H7 (cell line): ENCODE measurements at regions not wholly inside any gene's neighbourhood (a gene's known extent, or its start where the extent isn't known, plus 50 kb on each side); places are given as distances from the start of the nearest gene placed in this dataset.
A peak's percentile ranks its signal among the peaks of the same experiment; 100 is the strongest.

ENCODE experiments used
- DNase-seq: peaks from one replicate; pipeline ENCODE4 v3.0.0; 2012
- H3K27me3 ChIP-seq: 2 replicates; pipeline ENCODE4 v1.6.0; 2011; ENCODE audit warnings: mild to moderate bottlenecking, low read length; ENCODE audit not compliant: control insufficient read depth, insufficient read depth
- H3K36me3 ChIP-seq: replicated peaks from 2 replicates; pipeline ENCODE4 v1.5.1; 2011; ENCODE audit warnings: low read length; ENCODE audit not compliant: control insufficient read depth, insufficient read depth
- H3K4me3 ChIP-seq: 2 replicates; pipeline ENCODE4 v1.5.1; 2011; ENCODE audit warnings: low read depth, mild to moderate bottlenecking, control low read depth, low read length, moderate library complexity; ENCODE audit not compliant: insufficient read depth

DNA sequence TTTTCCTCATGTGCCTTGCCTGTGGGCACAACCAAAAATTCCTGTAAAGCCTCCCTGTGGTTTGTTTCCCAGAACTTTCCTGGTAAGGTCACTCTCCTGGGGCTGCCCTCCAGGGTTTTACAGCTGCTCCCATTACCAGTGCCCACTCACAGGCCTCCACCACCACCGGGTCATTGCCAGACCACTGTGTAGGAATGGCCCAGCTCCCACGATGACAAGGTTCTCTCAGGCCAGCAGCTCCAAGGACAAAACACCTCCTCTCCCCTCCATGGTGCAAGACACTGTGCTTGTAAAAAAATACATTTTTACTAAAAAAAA lies 96.1 kb upstream of the AKIP1 start:
- no peaks in the 10 kb centered on the region for H3K36me3 ChIP-seq
- H3K4me3 ChIP-seq = no peak overlapping the region
- DNase-seq = no peak
- H3K27me3 ChIP-seq = no peaks in the 10 kb centered on the region

DNA sequence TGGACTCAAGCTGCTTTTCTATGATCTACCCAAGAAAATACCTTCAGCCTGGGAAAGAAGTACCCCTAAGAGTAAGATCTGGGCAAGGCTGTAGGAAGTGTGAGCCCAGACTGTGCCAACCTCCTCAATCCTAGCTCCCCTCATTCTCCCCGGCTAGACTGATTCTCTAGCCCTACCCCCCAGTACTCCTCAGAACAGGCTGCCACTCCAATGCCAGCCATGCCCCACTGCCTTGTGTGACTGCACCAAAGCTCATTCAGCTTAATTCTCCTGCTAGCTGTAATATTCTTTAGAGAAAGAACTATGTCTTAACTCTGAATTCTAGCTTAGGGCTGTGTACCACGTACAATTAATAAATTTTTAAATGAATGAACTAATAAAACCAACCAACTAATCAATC lies 92.6 kb upstream of the AKIP1 start:
- Histone ChIP-seq H3K36me3 (no peaks in the 10 kb centered on the region), H3K4me3 (no peak overlapping the region), H3K27me3 (no peaks in the 10 kb centered on the region)
- no peak for DNase-seq

DNA sequence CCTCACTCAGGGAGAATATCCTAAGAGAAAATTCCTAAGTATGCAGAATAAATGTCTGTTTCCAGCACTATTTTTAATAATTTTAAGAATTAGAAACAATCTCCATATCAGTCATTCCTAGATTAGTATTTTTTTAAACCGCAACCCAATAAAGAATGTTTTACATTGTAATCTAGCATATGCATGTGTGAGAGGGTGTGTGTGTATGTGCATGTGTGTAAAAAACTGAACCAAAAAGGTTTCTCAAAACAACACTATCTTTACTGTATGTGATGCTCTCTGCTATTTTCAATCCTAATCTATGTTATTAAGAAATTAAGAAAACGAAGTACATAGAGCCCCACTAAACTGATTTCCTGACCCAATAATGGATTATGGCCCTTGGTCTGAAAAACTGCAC lies 90.6 kb upstream of the AKIP1 start:
- Histone ChIP-seq H3K4me3 (no peak overlapping the region), H3K36me3 (no peaks in the 10 kb centered on the region), H3K27me3 (no peaks in the 10 kb centered on the region)
- no peak for DNase-seq

DNA sequence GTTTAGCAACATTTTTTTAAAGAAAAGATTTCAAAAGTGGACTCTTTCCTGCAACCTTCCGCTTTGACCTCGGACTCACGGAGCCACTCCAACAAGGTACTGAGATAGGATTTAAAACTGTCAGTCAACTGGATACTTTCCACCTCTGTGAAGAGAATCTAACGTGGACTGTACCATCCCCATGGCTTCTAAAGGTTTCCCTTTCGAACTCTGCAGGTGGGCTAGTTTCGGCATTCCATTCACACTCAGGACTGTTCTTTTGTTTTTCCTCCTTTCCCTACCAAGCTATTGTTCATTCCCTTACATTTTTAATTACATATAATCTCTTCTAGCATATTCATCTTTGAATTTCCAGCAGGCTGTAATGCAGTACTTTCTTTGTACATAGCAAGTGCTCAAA lies 88.5 kb upstream of the AKIP1 start:
- H3K27me3 ChIP-seq = no peaks in the 10 kb centered on the region
- no peaks in the 10 kb centered on the region for H3K36me3 ChIP-seq
- peak; percentile 61 for DNase-seq
- H3K4me3 ChIP-seq = no peak overlapping the region

DNA sequence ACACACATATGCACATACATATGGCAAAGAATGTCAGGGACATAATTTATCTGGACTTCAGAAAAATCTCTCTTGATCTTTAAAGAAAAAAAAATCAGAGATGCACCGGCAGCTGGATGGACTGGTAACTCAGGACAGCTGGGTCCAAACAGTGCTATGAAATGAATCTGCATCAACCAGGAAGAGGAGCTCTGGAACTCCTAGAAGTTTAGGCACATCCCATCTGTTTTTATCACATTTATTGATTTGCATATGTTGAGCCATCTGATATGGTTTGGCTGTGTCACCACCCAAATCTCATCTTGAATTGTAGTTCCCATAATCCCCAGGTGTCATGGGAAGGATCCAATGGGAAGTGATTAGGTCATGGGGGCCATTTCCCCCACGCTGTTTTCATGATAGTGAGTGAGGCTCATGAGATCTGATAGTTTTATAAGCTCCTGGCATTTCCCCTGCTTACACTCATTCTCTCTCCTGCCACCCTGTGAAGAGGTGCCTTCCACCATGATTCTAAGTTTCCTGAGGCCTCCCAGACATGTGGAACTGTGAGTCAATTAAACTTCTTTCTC lies 87.7 kb upstream of the AKIP1 start:
- Histone ChIP-seq H3K36me3 (no peaks in the 10 kb centered on the region), H3K27me3 (no peaks in the 10 kb centered on the region), H3K4me3 (no peak overlapping the region)
- no peak for DNase-seq

DNA sequence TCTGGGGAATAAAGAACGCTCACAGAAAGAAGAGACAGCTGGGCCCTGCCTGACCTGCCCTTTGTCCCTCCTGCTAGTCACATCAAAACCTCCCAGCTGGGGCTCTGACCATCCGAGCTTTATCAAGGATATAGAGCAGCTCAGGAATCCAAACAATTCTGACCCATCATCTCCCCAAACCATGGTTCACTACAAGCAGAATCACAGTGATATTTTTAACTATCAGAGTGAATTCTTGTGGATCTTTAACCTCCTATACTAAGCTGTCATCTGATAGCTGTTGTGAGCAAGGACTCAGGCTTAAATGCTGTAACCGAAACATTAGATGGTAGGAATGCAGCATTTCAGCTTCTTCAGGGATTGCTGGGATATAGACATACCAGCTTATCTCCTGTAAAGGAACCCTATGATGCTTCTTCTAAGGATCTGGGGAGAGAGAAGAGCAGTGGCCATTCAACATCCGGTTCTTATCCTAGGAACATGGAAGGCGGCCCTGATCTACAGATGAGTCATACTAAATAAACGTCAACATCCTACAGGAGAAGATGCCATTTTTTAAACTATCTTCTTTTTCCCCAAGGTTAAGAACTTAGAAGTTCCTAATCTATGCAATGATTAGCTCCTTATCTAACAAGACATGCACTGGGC lies 84.7 kb upstream of the AKIP1 start:
- DNase-seq = no peak
- no peak overlapping the region for H3K4me3 ChIP-seq
- no peaks in the 10 kb centered on the region for H3K27me3 ChIP-seq
- no peaks in the 10 kb centered on the region; the same call in 1 of the 2 replicates for H3K36me3 ChIP-seq

DNA sequence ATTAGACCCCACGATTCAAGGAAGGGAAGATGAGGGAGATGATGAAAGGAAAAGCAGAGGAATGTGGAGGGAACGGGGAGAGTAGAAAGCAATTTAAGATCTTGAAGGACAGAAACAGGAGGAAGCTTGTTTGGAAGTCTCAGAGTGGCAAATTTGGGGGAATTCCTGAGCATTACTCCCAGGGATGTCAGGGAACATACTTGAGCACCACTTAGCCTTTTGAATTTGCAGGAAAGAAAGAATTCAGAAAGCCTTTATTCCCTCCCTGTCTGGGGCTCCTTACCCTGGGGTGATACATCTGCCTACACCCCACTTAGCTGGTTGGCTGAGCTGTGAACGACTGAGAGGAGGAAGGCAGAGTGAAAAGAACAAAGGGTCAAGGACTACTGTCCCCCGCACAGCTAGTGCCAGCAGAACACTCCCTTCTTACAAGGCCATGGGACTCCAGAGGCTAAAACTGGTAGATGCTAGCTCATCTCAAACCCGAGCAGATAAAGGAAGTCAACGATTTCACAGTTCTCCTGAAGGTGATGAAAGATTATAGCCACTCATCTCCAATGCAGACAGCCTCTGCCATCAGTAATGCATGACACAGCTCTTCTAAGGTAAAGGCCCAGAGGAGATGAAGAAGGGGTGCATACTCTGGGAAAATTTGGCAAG lies 84.0 kb upstream of the AKIP1 start:
- Histone ChIP-seq H3K27me3 (no peaks in the 10 kb centered on the region), H3K4me3 (no peak overlapping the region), H3K36me3 (no peaks in the 10 kb centered on the region; the same call in 1 of the 2 replicates)
- DNase-seq = no peak

DNA sequence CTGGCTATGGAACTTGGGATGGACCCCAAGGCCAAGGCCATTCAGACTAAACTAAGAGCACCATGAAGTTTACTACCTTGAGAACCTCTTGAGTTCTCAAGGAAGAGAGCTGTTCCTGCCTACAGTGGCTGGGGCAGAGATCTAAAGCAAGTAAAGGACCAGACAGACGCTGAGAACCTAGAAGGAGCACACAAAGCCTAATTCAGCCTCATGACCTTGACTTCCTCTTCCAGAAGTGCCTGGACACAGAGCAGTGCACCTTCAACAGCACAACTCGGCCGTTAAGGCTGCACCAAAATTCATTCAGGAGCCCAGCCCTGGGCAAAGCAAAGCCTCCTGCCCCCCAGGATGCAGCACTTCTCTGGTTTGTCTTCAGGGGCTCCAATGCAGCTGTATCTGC lies 82.9 kb upstream of the AKIP1 start:
- no peak overlapping the region for H3K4me3 ChIP-seq
- H3K27me3 ChIP-seq = no peaks in the 10 kb centered on the region
- no peaks in the 10 kb centered on the region; the same call in 1 of the 2 replicates for H3K36me3 ChIP-seq
- DNase-seq = no peak

DNA sequence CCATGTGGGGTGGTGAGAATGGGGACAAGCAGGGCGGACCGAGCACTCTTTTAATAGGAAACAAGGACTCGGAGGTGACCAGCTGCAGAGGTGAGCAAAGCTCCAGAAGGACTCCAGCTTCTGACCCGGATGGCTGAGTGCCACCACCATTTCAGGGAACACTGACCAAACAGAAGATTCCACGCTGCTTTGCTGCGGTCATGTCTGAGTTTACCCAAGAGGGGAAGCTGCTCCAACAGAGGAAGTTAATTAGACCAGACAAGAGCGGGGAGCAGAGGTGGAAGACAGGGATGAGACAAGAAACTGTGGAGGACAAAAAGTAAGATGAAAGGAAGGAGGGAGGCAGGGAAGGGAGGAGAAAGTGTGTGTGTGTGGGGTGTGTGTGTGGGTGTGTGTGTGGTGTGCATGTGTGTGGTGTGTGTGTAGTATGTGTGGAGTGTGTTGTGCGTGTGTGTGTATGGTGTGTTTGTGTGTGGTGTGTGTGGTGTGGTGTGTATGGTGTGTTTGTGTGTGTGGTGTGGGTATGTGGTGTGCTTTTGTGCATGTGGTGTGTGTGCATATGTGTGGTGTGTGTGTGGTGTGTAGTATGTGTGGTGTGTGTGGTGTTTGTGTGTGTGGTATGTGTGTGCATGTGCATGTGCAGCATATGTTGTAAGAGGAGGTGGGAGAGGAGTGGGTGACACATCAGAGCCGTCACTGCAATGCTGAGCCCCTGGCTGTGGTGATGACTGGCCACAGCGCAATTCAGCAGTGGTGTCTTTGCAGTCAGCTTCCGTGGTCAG lies 82.2 kb upstream of the AKIP1 start:
- Histone ChIP-seq H3K4me3 (no peak overlapping the region), H3K36me3 (no peaks in the 10 kb centered on the region; the same call in 1 of the 2 replicates), H3K27me3 (no peaks in the 10 kb centered on the region)
- no peak for DNase-seq

DNA sequence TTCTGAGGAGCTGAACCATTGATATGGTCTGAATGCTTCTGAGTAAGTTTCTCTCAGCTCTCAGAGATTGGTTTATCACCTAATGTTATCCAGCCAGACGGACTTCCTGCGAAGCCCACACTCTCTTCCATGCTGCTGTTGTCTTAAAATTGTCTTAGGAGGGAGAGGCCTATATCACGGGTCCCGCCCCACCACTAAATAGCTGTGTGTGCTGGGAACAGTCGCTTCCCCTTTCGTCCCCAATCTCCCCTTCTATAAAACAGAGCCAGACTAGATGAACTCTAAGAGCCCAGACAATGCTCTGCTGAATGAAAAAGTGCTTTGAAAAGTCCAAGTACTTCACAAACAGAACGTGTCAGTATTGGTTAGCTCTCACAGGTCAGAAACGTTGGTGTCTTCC lies 81.4 kb upstream of the AKIP1 start:
- H3K4me3 ChIP-seq = no peak overlapping the region
- H3K36me3 ChIP-seq = no peaks in the 10 kb centered on the region; the same call in 1 of the 2 replicates
- DNase-seq = no peak
- no peaks in the 10 kb centered on the region for H3K27me3 ChIP-seq

DNA sequence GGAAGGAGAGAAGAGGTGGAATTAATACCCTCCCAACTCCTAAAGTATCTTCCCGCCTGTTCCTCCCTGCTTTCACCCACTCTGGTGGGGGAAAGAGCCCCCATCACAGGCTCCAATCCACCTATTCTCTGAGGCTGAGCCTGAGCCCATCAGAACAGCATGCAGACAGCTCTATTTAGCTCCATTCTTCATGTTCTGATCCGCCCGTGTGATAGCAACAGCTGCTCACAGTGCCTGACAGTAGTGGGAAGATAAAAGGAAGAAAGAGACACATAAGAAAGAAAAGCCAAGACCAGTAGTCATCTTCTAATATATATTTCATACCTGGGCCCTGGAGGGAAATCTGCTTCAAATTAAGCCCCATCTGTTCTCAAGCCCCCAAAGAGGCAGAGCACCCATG lies 80.3 kb upstream of the AKIP1 start:
- DNase-seq = no peak

DNA sequence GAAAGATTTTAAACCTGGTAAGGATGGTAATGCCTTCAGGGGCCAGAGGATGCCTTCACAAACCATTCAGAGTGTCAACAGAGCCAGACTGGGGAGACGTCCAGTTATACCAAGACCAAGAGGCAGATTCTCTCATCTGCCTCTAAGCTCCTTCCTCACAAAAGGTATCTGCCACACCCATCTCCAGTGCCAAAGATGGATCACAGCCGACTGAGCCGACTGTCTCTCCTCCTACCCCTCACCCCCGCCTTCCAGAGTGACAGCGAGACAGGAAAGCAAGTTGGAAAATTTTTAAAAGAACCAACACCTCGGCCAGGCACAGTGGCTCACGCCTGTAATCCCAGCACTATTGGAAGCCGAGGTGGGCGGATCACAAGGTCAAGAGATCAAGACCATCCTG lies 79.1 kb upstream of the AKIP1 start:
- Histone ChIP-seq H3K4me3 (no peak overlapping the region), H3K36me3 (no peaks in the 10 kb centered on the region; the same call in 1 of the 2 replicates), H3K27me3 (no peaks in the 10 kb centered on the region)
- no peak for DNase-seq

More for the DNA sequence above, 80.3 kb upstream of the AKIP1 start:
- H3K27me3 ChIP-seq = no peaks in the 10 kb centered on the region
- no peak overlapping the region for H3K4me3 ChIP-seq
- no peaks in the 10 kb centered on the region; the same call in 1 of the 2 replicates for H3K36me3 ChIP-seq

DNA sequence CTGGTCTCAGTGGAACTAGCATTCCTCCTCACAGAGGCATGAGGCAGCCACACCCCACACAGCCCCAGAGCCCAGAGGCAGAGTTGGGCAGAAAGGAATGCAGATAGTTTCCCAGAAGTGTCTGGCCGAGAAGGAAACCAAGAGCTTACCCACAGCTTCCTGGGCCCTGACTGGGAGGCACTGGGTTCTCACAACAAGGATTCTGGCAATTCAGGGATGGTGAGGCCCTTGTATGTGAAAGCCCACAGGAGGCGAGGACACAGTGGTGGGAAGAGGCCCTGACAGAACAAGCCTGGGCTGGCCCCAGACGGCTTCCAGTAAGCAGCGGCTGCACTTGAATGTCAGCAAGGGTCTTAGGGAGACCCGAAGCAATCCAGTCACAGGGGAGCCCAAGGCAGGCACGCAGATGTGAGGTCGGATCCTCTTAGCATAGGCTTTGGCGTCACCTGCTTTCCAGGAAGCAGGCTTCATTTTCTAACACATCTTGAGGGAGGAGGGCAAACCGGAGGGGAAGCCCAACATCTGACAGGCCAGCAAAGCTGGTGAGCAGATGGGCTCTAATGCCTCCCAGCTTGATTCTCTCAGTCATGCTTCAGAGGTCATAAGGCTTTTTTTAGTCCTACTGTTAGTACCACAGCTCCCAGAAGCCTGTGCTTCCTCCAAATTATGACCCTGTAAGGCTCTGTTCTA lies 78.3 kb upstream of the AKIP1 start:
- DNase-seq = no peak
- Histone ChIP-seq H3K27me3 (no peaks in the 10 kb centered on the region), H3K36me3 (no peaks in the 10 kb centered on the region; the same call in 1 of the 2 replicates), H3K4me3 (no peak overlapping the region)

DNA sequence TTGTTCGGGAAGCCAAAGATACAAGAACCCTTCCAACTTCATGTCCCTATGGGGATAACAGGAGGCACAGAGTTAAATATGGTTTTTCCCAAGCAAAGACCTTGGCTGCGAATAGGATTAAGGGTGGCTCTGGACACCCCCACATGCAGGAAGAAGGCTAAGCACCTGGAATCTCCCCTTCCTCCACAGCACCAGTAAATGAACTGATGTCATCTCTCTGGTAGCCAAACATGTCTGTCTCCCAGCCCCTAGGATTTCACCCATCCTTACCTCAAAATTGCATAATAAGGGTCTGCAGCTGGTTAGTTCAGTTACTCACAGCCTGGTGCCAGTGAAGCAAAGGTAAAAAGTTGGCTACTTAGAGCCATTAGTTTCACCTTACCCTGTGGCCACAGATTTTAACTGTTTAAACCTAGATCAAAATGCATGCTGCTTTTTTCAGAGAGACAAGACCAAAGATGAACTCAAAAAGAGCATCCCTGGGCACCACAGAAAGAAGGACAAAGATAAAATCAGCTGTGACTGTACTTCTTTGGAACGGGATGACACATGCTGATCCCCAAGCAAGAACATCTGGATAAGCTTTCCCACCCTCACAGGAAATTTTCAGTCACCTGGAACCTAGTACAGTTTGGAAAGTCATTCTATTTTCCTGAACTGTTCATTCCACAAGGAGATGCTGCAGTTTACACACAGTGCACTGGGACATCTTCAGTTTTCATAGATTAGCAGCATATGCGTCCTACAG lies 77.2 kb upstream of the AKIP1 start:
- no peak overlapping the region for H3K4me3 ChIP-seq
- no peaks in the 10 kb centered on the region for H3K27me3 ChIP-seq
- no peak for DNase-seq
- H3K36me3 ChIP-seq = no peaks in the 10 kb centered on the region; the same call in 1 of the 2 replicates
